ENCODE measurements at regions not wholly inside any gene's neighbourhood (a gene's known extent, or its start where the extent isn't known, plus 50 kb on each side); places are given as distances from the start of the nearest gene placed in this dataset.

DNA sequence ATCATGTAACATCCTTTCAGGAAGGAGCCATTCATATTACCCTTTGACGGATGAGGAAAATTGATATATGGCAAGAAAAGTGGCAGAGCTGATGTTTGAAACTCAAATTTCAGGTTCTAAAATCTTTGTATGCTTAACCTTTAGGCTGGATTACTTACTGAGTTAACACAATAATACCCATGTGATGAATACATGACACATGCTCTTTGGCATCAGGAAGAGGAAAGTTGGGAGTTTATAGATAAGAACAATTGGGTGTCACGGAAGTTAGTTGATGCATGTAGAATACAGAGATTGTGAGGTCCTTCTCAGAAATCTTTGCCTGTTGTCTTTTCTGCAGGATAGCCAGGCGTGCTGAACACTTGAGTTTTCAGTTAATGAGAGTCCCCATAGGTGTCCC, 572.1 kb upstream of the POM121L12 start:
- no peaks in the 10 kb centered on the region for H3K4me1 ChIP-seq
- intact Hi-C loops (cut with micrococcal nuclease) = no loop called here
- no peak for TF ChIP-seq CTCF (IDR thresholded peaks at IDR 0.05; ENCODE audit: borderline replicate concordance)
- DNase-seq = no peak
- H3K9me3 ChIP-seq (replicated peaks) = peaks cover 12% of the 10 kb centered on the region
- no peaks in the 10 kb centered on the region for H3K27me3 ChIP-seq (ENCODE audit: low read depth)
- H3K36me3 ChIP-seq = no peaks in the 10 kb centered on the region
- H3K4me3 ChIP-seq = no peak overlapping the region
- H3K27ac ChIP-seq (replicated peaks) = no peak overlapping the region

DNA sequence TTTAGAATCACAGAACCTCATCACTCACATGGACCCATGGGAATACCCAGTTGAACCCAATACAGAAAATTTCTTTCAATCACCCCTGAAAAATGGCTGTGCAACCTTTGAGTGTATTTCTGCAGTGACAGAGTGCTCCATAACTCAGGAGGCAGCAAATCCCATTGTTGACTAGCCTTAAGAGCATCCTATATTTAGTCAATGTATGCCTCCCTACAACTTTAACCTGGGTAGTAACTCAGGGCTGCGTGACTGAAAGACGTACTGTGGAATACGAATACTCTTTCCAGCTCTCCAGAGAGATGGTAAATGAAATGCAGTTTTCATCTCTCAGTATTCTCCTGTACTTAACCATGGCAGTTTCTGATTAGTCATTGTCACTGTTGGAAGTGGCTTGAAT, 573.0 kb upstream of the POM121L12 start:
- H3K4me1 ChIP-seq = no peaks in the 10 kb centered on the region
- peaks cover 12% of the 10 kb centered on the region for H3K9me3 ChIP-seq (replicated peaks)
- H3K36me3 ChIP-seq = no peaks in the 10 kb centered on the region
- H3K4me3 ChIP-seq = no peak overlapping the region
- intact Hi-C loops (cut with micrococcal nuclease) = no loop called here
- H3K27ac ChIP-seq (replicated peaks) = no peak overlapping the region
- TF ChIP-seq CTCF (IDR thresholded peaks at IDR 0.05; ENCODE audit: borderline replicate concordance) = no peak
- DNase-seq = no peak
- no peaks in the 10 kb centered on the region for H3K27me3 ChIP-seq (ENCODE audit: low read depth)

DNA sequence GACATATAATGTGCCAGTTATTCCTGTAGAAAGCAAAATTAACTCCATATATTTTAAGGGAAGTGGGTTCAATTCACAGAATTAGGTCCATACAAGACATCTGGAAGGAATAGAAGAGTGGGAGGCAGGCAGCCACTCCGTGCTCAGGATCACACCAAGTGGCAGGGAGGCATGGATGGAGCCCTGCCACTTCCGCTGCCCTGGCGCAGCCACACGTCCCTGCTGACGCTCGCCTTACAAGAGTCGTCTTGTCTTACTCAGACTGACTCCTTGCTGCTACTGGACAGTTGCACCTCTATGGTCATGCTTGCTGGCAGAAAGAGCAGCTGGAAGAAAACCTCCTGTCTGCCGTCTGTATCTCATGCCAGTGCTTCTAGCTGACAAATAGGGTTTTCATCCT, 579.9 kb upstream of the POM121L12 start:
- H3K36me3 ChIP-seq = no peaks in the 10 kb centered on the region
- no peak for DNase-seq
- peaks cover 8% of the 10 kb centered on the region for H3K9me3 ChIP-seq (replicated peaks)
- intact Hi-C loops (cut with micrococcal nuclease) = no loop called here
- H3K4me1 ChIP-seq = no peaks in the 10 kb centered on the region
- H3K27me3 ChIP-seq (ENCODE audit: low read depth) = no peaks in the 10 kb centered on the region
- no peak for TF ChIP-seq CTCF (IDR thresholded peaks at IDR 0.05; ENCODE audit: borderline replicate concordance)
- H3K27ac ChIP-seq (replicated peaks) = no peak overlapping the region
- no peak overlapping the region for H3K4me3 ChIP-seq

DNA sequence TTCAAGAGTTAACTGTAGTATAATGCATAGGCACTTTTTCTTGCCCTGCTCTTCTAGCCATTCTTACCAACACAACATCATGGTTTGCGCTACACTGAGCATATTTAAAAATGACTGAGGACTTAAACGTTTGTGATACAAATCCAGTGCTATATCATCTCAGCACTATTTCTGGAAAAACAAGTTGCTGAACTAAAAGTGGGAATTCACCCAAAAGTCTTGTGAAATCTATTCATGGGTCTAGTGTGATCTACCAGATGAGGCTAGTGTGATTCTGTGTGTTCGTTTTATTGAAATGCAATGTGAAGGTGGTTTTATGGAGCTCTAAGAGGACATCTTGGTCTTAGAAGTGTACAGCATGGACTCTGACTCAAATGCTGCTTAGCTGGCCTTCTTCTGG, 584.6 kb upstream of the POM121L12 start:
- H3K36me3 ChIP-seq = no peaks in the 10 kb centered on the region
- no peak overlapping the region for H3K27ac ChIP-seq (replicated peaks)
- peaks cover 3% of the 10 kb centered on the region for H3K9me3 ChIP-seq (replicated peaks)
- no peaks in the 10 kb centered on the region for H3K4me1 ChIP-seq
- TF ChIP-seq CTCF (IDR thresholded peaks at IDR 0.05; ENCODE audit: borderline replicate concordance) = no peak
- intact Hi-C loops (cut with micrococcal nuclease) = no loop called here
- no peak for DNase-seq
- H3K4me3 ChIP-seq = no peak overlapping the region
- no peaks in the 10 kb centered on the region for H3K27me3 ChIP-seq (ENCODE audit: low read depth)

- H3K9me3 ChIP-seq (replicated peaks) = peaks cover 27% of the 10 kb centered on the region
- no peak overlapping the region for H3K4me3 ChIP-seq
- DNase-seq = no peak
- H3K36me3 ChIP-seq = no peaks in the 10 kb centered on the region
- no peaks in the 10 kb centered on the region for H3K27me3 ChIP-seq (ENCODE audit: low read depth)
- TF ChIP-seq CTCF (IDR thresholded peaks at IDR 0.05; ENCODE audit: borderline replicate concordance) = no peak
- intact Hi-C loops (cut with micrococcal nuclease) = no loop called here
- no peak overlapping the region for H3K27ac ChIP-seq (replicated peaks)
- no peaks in the 10 kb centered on the region for H3K4me1 ChIP-seq
Observed at GRCh38 chr7:52447581-52448180, 587.8 kb upstream of the POM121L12 start.
